GM21737 (cell line): ENCODE measurements at regions not wholly inside any gene's neighbourhood (a gene's known extent, or its start where the extent isn't known, plus 50 kb on each side); places are given as distances from the start of the nearest gene placed in this dataset.

Experiments used
- ATAC-seq: cut with Tn5 transposase; IDR thresholded peaks from one replicate; pipeline ENCODE4 v1.9.1; 2021; ENCODE audit warnings: mild to moderate bottlenecking, moderate library complexity; ENCODE audit not compliant: unreplicated experiment

DNA sequence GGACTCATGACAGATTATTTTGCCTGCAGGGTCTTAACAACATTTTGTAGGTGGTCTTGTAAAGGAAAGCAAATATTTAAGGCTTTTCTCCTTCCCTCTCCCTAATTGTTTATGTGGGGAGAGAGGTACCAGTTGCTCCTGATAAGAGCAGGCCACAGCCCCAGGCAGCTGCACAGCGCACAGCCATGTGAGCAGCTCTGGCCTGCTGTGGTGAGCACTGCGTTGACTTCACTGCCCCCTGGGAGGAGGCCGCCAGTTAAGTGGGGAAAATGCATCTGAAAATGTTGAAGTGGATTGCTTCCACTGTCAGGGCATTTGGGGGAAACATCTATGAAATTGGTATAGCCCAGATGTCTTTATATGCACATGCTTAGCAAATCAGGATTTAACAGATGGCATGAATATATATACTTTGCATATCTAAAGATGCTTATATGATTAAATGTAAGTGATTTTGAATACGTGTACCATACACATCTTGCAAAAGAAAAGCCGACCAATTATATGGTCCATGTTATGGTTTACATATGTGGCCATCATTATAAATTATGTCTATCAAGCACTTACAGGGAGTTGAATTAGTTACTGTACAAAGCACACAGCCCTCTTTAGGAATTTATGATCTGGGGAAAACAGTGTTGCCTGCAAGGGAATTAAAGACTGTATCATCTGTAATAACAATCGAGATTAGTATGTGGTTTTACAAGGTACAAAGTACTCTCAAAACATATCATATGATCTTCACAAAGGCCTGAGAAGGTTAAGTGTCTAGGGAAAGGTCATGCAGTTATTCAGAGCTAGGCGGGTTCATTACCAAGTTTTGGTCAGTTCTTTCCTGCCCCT is 132.1 kb downstream of the RHOU start:
- no peak for ATAC-seq

GRCh38 chr1:228867951-228868730 is 132.9 kb downstream of the RHOU start:
- no peak for ATAC-seq

DNA sequence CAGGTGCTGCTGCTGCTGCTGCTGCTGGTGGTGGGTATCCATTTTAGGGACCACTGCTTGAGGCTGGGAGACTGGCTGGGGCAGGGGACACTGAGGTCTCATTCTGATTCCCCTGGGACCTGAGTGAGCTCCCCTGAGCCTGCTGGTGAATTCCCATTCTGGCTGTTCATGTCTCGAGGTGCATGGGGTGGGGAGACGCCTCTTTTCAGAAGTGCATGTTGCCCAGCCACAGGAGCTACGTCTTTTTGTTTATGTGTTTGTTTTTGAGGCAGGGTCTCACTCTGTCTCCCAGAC is 133.4 kb downstream of the RHOU start:
- no peak for ATAC-seq

- no peak for ATAC-seq
These were observed 134.1 kb downstream of the RHOU start for GRCh38 chr1:228869312-228869824.

- ATAC-seq = no peak
These were observed 134.9 kb downstream of the RHOU start for GRCh38 chr1:228870041-228870713.

DNA sequence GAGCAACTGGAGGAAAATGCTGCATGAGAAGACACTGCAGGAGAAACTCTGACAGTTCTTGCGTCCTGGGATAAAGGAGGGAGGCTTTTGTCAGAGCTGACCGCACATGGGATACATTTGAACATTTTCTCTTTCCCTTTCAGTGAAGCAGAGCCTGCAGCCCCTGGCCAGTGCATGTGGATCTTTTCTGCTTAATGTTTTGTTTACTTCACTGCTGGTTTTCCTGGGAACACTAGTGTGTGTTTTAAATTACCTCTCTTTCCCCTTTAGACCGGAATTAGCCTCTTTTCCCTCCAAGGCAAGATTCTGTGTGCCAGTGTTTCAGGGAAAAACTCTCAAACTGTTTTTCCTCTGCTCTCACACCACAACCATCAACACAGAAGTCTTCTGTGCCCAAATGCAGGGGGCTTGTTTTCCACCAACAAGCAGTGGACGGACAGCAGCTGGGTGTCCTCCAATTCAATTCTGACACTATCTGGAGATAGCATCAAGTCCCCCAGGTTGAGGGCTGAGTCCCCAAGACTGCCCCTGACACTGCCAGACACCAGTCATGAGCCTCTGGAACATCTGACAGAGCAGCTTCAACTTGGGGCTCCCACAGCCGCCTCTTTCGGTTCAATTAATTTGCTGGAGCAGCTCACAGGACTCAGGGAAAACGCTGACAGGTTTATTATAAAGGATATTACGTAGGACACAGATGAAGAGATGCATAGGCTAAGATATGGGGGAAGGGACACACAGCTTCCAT is 136.2 kb downstream of the RHOU start:
- no peak for ATAC-seq

- ATAC-seq = no peak
These were observed 136.8 kb downstream of the RHOU start for GRCh38 chr1:228872080-228872479.

- ATAC-seq = no peak
These were observed 138.4 kb downstream of the RHOU start for GRCh38 chr1:228873709-228874108.

GRCh38 chr1:228875741-228876140 is 140.5 kb downstream of the RHOU start:
- ATAC-seq = no peak

GRCh38 chr1:228876187-228876586 is 140.9 kb downstream of the RHOU start:
- no peak for ATAC-seq

DNA sequence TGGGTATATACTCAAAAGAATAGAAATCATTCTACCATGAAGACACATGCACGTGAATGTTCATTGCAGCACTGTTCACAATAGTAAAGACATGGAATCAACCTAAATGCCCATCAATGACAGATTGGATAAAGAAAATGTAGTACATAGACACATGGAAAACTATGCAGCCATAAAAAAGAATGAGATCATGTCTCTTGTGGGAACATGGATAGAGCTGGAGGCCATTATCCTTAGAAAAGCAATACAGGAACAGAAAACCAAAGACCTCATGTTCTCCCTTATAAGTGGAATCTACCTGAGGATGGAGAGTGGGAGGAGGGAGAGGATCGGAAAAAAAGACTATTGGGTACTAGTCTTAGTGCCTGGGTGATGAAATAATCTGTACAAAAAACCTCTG is 143.9 kb downstream of the RHOU start:
- ATAC-seq = no peak

- ATAC-seq = no peak
These were observed 146.9 kb downstream of the RHOU start for GRCh38 chr1:228882041-228882770.

DNA sequence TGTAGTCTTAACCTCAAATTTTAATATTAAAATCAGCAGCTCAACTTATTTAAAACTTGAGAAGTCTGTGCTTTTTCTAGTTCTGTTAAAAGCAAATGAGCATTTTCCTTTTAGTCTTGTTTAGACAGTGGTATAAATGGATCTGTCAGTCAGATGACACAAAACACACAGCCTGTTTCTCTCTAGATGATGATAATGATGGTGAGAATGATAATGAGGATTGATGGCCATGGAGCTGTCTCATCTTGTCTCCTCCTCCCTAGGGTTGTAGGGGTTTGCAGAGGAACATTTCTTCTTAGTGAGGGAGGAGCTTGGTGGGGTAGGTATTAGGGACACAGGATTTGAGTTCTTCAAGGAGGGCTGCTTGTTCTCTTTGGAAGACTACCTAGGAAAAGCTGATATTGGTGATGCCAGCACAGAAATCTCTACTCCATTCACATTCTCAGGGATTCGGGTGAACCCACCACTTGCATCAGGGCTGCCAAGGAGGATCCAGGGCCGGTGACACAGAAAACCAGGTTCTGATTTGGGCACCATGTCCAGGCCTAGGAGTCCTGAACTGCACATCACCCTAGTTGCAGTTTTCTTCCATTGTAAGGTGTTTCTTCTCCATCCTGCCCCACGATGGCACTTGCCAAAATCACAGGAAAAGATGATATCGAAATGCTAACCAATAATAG is 147.6 kb downstream of the RHOU start:
- ATAC-seq = no peak

DNA sequence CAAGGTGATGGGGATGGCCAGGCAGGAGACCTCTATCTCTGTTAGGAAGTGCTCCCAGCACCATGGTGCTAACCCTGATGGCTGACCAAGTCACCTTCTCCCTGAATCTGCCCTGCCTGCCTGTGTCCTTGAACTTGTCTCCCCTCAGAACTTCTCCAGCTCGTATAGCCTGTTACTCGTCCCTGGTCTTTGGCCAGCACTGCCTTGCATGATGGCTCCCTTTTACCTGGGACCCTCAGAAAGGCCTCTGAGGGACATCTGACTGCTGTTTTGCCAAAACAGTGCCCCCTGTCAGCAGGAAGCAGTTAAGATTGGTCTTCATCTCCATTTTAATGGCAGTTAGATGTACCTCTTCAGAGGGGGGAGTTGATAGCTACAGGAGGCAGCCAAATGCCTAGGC is 148.3 kb downstream of the RHOU start:
- no peak for ATAC-seq

DNA sequence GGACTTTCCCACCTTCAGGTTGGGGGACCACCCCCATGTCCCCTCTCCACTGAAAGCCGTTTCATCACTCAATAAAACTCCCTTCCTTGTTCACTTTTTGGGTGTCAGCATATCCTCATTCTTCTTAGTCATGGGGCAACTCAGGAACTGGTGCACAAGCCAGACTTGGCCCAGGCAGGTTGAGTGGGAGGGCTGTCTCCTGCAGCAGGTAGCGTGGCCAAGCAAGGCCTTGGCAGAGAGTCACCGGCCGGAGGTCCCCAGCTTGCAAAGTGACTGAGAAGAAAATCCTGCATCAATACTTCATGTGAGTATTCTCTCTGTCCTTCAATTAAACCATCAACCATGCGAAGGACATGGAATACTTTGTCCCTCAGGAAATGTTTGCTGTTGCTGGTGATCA is 148.9 kb downstream of the RHOU start:
- ATAC-seq = no peak

DNA sequence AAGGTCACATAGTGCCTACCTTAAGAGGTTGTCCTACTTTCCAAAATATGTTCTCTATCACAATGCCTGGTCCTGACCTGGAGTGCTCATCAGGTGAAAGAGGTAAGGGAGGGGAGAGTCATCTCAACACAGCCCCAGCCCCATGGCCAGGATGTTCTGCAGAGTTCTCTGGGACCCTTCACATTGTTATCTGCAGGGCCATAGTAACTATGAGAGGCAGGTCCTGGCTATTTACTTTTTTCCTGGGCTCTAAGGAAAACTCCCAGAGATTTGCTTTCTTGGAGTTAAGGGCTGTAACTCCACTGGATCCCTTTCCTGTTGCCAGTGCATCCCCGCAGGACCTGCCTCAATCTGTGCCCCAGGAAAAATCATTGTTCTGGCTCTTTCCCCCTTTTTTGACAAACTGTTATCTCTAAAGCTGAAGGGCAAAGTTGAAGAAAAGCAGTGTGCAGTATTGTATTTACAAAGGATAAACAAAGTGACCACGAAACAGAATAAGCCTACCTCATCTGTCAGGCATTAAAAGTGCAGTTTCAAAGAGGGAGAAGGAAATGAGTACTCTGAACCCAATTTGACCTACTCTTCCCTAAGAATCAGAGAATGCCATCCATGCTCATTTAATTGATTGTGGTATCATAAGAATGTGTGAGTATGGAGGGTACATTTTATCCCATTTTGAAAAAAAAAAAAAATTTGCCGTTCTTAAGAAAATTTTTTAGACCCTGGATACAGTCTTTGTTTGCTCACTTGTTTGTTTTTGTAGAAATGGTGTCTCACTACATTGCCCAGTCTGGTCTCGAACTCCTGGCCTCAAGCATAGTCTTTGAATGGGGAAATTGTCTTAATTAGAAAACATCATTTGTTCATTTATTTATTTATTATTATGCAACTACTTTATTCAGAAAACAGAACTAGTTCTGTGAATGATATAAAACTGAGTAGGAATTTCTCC is 149.6 kb downstream of the RHOU start:
- ATAC-seq = no peak

DNA sequence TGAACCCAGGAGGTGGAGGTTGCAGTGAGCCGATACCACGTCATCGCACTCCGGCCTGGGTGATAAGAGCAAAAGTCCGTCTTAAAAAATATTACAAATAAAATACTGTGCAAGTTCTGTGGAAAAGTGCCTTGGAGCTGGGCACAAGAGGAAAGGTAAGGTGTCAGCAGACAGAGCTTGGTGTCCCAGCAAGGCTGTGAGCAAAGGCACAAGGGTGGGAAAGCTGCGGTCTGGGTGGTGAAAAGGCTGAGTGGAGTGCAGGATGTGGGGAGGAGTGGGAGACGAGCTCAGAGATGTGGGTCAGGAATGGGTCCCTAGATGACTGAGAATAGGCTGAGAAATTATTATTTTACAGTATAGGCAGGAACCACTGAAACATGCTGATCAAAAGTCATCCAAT is 150.6 kb downstream of the RHOU start:
- no peak for ATAC-seq

GRCh38 chr1:228887101-228887500 is 151.8 kb downstream of the RHOU start:
- ATAC-seq = no peak

DNA sequence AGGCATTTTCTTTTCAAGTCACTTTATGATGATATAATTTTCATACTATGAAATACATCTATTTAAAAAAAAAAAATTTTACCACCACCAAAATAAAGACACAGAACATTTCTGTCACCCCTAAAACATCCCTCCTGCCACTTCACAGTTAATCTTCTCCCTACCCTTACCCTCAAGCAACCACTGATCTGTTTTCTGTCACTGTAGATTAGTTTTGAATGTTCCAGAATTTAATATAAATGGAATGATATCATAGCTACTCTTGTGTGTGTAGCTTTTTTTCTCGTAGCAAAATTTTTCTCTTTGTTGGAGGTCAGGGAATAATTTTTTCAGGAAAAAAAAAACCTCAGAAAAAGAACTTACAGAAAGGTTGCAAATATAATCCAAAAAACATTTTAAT is 152.7 kb downstream of the RHOU start:
- no peak for ATAC-seq
